Muscle of leg (tissue), 3 donors: ENCODE measurements at regions not wholly inside any gene's neighbourhood (a gene's known extent, or its start where the extent isn't known, plus 50 kb on each side); places are given as distances from the start of the nearest gene placed in this dataset.

Experiments
- DNase-seq: peaks from one replicate; pipeline ENCODE4 v3.0.0; 2013
- H3K27ac ChIP-seq: one replicate; pipeline ENCODE4 v1.5.1; 2013; ENCODE audit warnings: mild to moderate bottlenecking, low read length, control low read depth
- H3K27me3 ChIP-seq: one replicate; pipeline ENCODE4 v1.6.1; 2013; ENCODE audit warnings: low read length; ENCODE audit not compliant: control insufficient read depth, insufficient read depth
- H3K36me3 ChIP-seq: one replicate; pipeline ENCODE4 v1.6.1; 2013; ENCODE audit warnings: low read length; ENCODE audit not compliant: control insufficient read depth, insufficient read depth
- H3K4me1 ChIP-seq: one replicate; pipeline ENCODE4 v1.6.1; 2013; ENCODE audit warnings: low read length; ENCODE audit not compliant: control insufficient read depth, insufficient read depth
- H3K4me3 ChIP-seq: one replicate; pipeline ENCODE4 v1.5.1; 2013; ENCODE audit warnings: low read length, control low read depth
- H3K9me3 ChIP-seq: replicated peaks from 2 replicates; pipeline ENCODE4 v1.6.1; 2013; ENCODE audit warnings: low read depth, low read length; ENCODE audit not compliant: control insufficient read depth
- WGBS: methylation state at CpG from one replicate; pipeline ENCODE4 v1.1.5; 2013; ENCODE audit warnings: missing lambda C conversion rate; ENCODE audit not compliant: insufficient coverage; 5-methylcytosine and 5-hydroxymethylcytosine counted together

DNA sequence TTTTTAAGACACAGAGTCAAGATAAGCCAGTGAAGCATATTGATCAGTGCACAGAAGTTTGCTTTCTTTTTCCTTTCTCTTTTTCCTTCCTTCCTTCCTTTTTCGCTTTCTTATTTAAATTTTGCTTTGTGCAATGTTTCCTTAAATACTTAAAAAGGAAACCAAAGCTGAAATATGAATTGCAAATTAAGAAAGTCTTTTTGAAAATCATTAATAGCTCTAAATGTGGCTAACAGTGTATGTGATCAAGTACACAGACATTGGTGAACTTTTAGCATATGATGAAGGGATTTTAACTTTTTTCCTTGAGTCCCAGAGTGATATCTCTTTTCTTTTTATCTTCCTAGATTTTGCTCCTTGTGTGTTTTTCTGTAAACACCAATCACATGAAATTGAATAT lies 1356.9 kb upstream of the PRR20A start:
- H3K4me3 ChIP-seq: no peak overlapping the region
- no peak for DNase-seq
- no peaks in the 10 kb centered on the region for H3K9me3 ChIP-seq
- H3K36me3 ChIP-seq: no peaks in the 10 kb centered on the region
- no peak overlapping the region for H3K27ac ChIP-seq
- no CpG with 5 or more reads among the region's 1 CpG for WGBS
- H3K27me3 ChIP-seq: no peaks in the 10 kb centered on the region
- H3K4me1 ChIP-seq: no peaks in the 10 kb centered on the region

DNA sequence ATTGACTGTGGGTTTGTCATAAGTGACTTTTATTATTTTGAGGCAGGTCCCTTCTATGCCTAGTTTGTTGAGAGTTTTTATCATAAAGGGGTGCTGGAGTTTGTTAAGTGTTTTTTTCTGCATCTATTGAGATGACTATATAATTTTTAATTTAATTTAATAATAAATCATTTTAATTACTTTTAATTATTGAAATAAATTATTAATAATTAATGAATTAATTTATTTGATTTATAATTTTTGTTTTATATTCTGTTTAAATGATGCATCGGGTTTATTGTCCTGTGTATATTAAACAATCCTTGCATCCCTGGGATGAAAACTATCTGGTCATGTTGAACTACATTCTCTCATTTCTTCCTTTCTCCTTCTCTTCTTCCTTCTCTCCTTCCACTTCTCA lies 1352.2 kb upstream of the PRR20A start:
- Histone ChIP-seq H3K4me1 (no peaks in the 10 kb centered on the region), H3K36me3 (no peaks in the 10 kb centered on the region), H3K4me3 (no peak overlapping the region), H3K27ac (no peak overlapping the region), H3K27me3 (no peaks in the 10 kb centered on the region), H3K9me3 (no peaks in the 10 kb centered on the region)
- DNase-seq: no peak
- no CpG with 5 or more reads among the region's 1 CpG for WGBS

DNA sequence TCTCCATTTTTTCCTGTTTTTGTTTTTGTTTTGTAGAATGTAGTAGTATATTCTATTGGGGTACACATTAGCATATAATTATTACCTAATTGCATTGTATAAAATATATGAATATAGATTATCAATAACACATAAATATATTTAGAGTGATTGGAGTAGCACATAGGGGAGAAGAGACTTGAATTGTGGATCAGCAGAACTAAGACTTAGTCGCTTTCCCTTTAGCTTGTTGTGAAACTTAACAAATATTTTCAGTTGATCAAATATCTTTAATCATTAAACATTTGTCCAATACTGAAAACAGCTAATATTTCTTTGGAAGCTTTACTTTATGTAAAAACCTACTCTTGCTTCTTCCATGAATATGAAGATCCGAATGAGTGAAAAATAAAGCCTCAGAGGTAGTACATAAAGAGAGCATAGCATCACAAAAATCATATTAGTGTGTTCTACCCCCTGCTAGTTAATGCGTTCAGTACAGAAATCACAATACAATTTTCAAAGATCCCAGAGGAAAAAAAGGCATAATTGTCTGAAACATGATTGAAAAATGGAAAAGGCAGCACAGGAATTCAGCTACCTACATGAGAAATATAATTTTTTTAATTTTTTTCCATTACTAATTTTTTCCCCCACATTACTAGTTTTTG lies 1348.0 kb upstream of the PRR20A start:
- Histone ChIP-seq H3K27me3 (no peaks in the 10 kb centered on the region), H3K9me3 (no peaks in the 10 kb centered on the region), H3K4me3 (no peak overlapping the region), H3K4me1 (no peaks in the 10 kb centered on the region), H3K27ac (no peak overlapping the region), H3K36me3 (no peaks in the 10 kb centered on the region)
- no CpG with 5 or more reads among the region's 3 CpGs for WGBS
- no peak for DNase-seq

DNA sequence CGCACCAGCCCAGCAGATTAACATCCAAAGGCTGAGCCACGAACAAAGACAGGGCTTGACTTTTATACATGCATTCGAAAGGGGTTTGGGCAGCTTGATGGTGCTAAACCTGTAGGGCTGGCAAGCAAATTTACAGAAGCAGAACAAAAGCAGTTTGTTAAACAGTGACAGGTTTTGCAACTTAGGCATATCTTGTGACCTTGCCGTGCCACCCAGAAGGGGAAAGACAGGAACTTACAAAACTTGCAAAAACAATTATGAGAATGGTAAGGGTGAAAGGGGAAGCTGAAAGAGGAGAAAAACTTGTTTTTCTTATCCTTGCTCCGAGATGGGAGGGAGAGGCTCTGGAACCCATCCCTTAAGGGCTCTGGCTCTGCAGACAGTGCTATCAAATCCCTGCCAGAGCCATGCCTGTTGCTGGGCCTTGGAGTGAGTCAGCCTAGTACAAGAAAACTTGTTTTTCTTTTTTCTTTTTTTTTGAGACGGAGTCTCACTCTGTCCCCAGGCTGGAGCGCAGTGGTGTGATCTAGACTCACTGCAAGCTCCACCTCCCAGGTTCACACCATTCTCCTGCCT lies 1325.2 kb upstream of the PRR20A start:
- 83% methylated on average over 2 of the region's 7 CpGs for WGBS
- H3K9me3 ChIP-seq: peaks cover 2% of the 10 kb centered on the region
- no peak for DNase-seq
- H3K4me1 ChIP-seq: no peaks in the 10 kb centered on the region
- no peaks in the 10 kb centered on the region for H3K36me3 ChIP-seq
- H3K27ac ChIP-seq: no peak overlapping the region
- no peak overlapping the region for H3K4me3 ChIP-seq
- H3K27me3 ChIP-seq: no peaks in the 10 kb centered on the region

DNA sequence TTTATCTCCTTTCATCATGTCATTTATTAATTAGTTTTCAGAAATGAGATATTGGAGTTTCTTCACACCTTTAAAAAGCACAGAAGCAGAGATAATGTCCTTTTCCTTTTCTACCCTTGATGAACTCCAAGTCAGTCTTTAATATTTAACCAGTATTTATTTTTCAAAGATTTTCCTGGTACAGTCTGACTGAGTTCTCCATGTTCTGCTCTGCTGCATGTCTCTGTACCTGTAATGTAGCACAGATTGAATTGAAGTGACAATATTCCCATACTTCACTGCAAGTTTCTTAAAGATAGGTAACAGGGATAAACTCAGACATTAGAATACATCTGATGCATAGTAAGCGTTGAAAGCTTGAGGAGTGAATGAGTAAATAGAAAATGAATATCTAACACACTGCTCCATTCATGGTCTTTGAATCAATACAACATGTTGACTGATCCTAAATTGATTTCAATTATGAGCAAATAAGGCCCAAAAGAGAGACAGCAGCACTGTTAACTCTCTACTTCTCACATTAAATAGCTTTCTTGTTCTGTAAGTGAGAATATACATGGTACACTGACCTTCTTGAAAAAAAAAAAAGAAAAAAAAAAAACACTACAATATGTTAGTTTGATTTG lies 1323.6 kb upstream of the PRR20A start:
- DNase-seq: no peak
- Histone ChIP-seq H3K27me3 (no peaks in the 10 kb centered on the region), H3K4me3 (no peak overlapping the region), H3K4me1 (no peaks in the 10 kb centered on the region), H3K36me3 (no peaks in the 10 kb centered on the region), H3K9me3 (peaks cover 2% of the 10 kb centered on the region), H3K27ac (no peak overlapping the region)
- no CpG with 5 or more reads among the region's 1 CpG for WGBS

DNA sequence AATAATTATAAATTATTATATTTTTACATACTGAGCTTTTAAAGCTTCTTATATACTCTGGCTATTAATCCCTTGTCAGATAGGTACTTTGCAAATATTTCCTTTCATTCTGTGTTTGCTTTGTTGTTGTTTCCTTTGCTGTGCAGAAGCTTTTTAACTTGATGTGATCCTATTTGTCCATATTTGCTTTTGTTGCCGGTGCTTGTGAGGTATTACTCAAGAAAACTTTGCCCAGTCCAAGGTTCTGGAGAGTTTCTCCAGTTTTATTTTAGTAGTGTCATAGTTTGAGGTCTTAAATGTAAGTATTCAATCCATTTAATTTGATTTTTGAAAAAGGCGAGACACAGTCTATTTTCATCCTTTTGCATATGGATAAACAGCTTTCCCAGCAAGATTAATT lies 1319.9 kb upstream of the PRR20A start:
- WGBS: no CpG with 5 or more reads among the region's 2 CpGs
- no peak overlapping the region for H3K27ac ChIP-seq
- no peak overlapping the region for H3K4me3 ChIP-seq
- no peaks in the 10 kb centered on the region for H3K9me3 ChIP-seq
- no peak for DNase-seq
- no peaks in the 10 kb centered on the region for H3K27me3 ChIP-seq
- no peaks in the 10 kb centered on the region for H3K36me3 ChIP-seq
- no peaks in the 10 kb centered on the region for H3K4me1 ChIP-seq

DNA sequence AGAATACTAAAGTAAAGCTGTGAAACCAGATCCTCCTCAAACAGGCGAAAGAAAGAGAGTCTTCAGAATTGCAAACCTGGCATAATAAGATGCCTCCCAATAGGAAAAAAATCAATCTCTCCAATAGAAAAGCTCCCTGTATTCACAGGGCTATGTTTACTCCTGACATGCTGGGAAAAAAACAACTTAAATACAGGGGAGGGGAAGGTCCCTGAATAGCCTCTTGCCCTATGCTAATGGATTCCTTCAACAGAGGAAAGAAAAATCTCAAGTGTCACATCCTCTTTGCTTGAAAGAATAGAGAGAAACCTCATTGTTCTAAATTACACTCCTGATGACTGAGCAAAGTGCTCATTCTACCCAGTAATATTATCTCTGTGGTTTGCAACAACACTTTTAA lies 1271.1 kb upstream of the PRR20A start:
- no peak overlapping the region for H3K27ac ChIP-seq
- H3K9me3 ChIP-seq: peaks cover 32% of the 10 kb centered on the region
- no peak for DNase-seq
- no peak overlapping the region for H3K4me3 ChIP-seq
- H3K27me3 ChIP-seq: no peaks in the 10 kb centered on the region
- H3K36me3 ChIP-seq: no peaks in the 10 kb centered on the region
- WGBS: no CpG with 5 or more reads among the region's 1 CpG
- no peaks in the 10 kb centered on the region for H3K4me1 ChIP-seq

DNA sequence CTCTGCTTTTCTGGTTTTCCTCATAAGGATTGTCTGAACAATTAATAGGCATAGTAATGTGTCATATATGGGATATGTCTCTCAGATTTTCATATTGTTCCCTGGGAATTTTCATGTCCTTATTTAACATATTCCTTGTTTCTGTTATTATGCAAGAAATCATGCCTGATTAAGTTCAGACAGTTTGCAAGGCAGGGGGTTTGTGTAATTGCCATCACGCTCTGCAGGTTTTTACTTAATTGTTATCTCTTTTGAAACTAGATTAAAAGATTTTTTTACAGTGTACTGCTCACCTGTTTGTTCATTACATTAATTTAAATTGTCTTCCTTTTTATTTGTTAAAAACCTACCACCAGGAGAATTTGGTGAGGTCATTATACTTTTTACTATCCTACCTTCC lies 1253.2 kb upstream of the PRR20A start:
- DNase-seq: no peak
- Histone ChIP-seq H3K27ac (no peak overlapping the region), H3K9me3 (no peaks in the 10 kb centered on the region), H3K4me3 (no peak overlapping the region), H3K4me1 (no peaks in the 10 kb centered on the region), H3K36me3 (no peaks in the 10 kb centered on the region), H3K27me3 (no peaks in the 10 kb centered on the region)
- WGBS: no CpG with 5 or more reads among the region's 1 CpG

DNA sequence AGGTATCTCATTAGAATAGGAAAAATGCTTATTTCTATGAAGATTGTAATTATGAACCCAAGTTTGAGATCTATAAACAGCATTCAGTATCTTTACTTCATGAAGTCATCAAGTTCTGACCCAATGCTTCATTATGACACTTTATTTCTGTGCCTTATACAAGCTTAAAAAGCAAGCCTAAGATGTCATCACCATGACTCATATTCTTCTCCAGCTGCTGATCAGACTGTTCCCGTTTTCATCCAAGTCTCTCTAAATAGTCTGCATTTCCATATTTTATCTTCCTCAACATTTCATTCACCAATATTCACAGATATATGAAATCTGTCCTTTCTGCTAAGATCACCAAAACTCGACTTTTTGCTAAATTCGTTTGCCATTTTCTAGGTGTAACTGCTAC lies 1247.2 kb upstream of the PRR20A start:
- no peak overlapping the region for H3K4me3 ChIP-seq
- no peak overlapping the region for H3K27ac ChIP-seq
- no peaks in the 10 kb centered on the region for H3K36me3 ChIP-seq
- DNase-seq: no peak
- WGBS: 30% methylated on average over 1 of the region's 3 CpGs
- H3K27me3 ChIP-seq: no peaks in the 10 kb centered on the region
- no peaks in the 10 kb centered on the region for H3K4me1 ChIP-seq
- H3K9me3 ChIP-seq: no peaks in the 10 kb centered on the region

DNA sequence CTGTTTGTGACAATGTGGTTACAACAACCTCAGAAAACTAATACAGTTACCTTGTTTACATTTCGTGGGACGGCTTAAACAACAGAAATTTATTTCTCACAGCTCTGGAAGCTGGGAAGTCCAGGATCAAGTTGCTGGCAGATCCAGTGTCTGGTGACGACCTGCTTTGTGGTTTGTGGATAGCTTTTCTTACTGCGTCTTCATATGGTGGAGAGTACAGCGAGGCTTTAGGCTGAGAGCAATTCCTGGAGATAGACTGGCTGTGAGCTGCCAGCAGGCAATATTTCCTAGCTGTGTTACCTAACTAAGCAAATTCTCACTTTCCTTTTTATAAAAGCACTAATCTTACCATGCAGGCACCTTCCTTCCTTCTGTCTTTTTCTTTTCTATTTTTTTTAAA lies 1203.5 kb upstream of the PRR20A start:
- H3K4me1 ChIP-seq: no peaks in the 10 kb centered on the region
- WGBS: 72% methylated on average over 2 of the region's 5 CpGs
- no peaks in the 10 kb centered on the region for H3K36me3 ChIP-seq
- no peaks in the 10 kb centered on the region for H3K27me3 ChIP-seq
- no peak overlapping the region for H3K4me3 ChIP-seq
- no peak for DNase-seq
- H3K27ac ChIP-seq: no peak overlapping the region
- no peaks in the 10 kb centered on the region for H3K9me3 ChIP-seq
